ENCODE measurements at regions not wholly inside any gene's neighbourhood (a gene's known extent, or its start where the extent isn't known, plus 50 kb on each side); places are given as distances from the start of the nearest gene placed in this dataset.
"Not testable (repeated sequence)": the region's sequence is repeated elsewhere in the genome, so short reads cannot be mapped to it uniquely, and the experiment has no call there.

DNA sequence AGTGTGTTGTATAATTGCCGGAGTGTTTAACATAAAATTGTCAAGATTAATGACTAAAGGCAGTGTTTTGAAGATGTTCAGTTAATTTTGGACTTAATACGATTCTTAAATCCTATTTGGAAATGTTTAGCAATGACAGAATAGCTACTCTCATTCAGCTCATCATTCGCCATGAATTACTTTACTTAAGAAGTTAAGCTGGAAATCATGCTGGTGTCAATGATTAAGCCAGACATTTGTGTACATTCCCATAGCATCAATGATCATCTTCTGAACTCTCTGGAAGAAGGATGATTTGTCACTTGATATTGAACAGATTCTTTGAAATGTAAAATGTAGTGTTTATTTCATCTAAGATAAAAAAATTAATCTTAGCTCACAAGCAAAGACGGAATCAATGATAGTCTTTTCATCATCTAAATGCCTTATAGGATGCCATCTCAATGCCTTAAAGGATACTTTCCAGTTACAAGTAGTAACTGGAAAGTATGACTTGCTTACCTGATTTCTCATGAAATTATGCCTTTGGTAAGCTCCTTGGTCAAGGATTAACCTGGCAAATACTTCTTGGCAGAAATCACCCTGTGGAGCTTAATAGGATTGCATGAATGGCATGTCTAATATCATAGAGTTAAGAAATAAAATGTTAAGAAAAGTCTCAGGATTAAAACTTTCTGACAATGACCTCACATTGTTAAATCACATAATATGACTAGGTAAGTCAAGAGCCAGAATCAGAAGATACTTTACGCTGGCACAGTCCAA lies 515.5 kb upstream of the AGA start:
- no peak for DNase-seq

DNA sequence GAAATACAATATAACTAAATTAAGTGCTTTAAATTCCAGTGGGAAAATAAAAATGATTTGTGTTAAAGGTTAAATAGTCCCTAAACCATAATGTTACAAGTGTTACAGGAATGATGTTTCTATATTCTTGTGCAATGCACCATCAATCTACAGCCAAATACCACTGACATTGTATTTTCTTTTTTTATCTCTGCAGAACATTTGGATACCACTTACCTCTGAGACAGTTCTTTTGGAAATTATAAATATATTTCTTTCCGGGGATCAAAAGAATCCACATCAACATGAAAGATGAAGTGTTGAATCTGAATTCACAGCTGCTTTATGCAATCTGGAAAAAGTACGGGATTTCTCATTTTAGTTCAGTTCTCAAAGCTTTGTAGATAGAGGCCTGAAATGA lies 518.3 kb upstream of the AGA start:
- no peak for DNase-seq

DNA sequence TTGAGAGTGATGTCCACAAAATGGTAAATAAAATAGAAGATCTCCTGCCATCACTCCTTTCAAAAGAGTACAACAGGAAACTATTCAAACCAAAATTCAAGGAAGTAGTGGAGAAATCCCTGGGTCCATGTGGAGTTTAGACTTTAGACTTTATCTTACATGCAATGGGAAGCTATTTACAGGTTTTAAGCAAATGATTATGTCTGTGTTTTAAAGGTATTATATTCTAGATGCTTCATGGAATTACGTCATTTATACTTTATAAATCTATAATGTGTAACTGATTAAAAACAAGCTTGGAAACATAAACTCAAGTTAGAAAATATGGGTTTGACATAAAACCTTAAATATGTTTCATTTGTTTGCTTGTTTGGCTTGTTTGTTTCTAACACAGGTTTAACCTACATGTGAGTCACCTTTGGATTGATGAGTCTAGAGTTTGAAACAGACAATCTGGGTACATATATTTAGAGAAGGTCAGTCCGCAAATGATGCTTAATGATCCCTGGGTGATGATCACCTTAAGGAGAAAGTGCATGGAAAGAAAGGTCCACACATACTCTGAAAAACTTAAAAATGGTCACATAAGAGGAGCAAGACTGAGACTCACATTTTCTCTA lies 519.6 kb upstream of the AGA start:
- no peak for DNase-seq

DNA sequence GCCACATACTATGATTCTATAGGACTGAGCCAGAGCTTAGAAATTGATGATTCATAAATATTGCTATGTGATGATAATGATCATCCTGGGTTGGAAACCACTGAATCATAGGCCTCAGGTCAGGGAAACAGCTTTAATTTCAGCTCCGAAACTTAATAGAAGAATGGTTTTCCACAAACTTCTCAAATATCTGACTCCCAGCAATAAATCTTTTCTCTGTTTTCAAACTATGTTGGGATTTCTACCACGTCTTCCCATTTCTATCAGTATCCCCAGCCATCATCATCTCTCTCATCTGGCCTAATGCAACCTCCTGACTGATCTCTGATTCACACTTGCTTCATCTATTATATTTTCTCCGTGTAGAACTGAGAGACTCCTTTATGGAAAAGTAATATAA lies 521.8 kb upstream of the AGA start:
- DNase-seq = no peak

DNA sequence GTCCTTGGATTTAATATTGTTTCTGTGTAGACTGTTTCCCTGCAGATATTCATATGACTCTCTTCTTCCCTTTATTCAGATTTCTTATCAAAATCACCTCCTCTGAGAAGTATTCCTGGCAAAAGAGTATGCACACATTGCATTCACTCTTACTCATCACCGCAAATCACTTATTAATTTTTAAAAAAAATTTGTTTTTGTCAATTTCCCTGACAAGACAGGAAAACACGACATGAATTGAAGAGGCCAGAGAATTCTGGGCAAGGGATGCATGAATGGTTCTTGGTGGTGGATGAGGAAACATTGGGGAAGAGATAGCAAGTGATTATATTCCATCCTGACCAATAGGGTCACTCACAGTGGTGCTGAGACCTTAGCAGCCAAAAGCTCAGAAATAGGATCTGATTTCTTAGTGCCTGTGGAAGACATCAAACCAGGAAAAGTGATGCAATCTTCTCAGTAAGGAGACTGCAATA lies 522.5 kb upstream of the AGA start:
- no peak for DNase-seq

DNA sequence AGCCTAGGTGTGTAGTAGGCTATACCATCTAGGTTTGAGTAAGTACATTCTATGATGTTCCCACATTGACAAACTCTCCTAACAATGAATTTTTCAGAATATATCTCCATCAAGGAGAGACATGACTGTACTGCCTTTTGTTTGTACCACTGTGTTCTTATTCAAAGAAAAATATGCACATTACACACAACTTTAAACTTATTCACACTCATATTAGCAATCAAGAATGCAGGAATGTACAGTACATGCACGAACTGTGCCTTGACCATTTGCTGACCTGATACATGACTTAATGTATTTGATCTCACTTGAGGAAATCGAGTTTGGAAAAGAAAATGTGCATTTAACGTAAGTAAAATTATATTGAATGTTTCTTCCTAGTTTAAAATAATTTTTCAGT lies 525.1 kb upstream of the AGA start:
- DNase-seq = no peak

DNA sequence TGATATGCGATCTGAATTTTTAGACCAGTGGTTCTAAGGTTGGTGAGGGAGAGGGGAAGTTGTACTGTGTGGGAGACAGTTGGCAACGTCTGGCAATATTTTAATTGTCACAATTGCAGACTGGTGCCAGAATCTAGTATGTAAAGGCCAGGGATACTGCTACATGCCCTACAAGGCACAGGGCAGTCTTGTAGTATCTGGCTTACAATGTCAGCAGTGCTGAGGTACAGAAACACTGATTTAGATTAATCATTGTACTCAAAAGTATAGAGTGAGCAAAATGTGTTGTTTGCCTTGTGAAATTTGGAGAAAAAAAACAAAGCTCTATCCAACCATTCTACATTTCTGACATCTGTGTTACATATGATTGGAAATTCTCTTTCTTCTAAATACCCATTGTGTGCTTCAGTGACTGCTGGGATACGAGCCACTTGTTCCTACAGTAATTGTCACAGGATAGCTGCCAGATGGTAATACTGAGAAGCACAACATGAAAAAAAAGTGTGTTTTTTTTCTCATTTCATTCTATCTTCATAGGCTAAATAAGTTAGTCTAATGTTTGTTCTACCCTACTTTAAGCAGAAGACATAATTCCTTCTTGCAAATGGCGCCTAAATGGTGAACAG lies 526.7 kb upstream of the AGA start:
- peak; percentile 27 for DNase-seq

DNA sequence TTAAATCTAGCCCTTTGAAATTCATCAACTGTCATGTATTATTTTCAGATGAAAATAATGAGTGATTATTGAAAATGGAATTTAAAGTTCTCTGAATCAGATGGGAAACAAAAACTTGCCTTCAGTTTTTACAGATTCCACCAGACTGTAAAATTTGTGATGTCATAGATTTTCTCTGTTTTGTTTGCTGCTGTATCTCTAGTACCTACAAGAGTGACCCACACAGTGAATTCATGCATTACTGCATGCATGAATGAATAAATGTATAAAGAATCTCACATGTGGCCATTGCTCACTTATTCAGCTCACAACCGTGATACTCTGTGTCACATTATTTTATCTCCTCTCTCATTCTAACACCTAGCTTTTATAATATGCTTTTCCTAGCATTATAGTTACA lies 532.2 kb upstream of the AGA start:
- DNase-seq = peak; percentile 27

DNA sequence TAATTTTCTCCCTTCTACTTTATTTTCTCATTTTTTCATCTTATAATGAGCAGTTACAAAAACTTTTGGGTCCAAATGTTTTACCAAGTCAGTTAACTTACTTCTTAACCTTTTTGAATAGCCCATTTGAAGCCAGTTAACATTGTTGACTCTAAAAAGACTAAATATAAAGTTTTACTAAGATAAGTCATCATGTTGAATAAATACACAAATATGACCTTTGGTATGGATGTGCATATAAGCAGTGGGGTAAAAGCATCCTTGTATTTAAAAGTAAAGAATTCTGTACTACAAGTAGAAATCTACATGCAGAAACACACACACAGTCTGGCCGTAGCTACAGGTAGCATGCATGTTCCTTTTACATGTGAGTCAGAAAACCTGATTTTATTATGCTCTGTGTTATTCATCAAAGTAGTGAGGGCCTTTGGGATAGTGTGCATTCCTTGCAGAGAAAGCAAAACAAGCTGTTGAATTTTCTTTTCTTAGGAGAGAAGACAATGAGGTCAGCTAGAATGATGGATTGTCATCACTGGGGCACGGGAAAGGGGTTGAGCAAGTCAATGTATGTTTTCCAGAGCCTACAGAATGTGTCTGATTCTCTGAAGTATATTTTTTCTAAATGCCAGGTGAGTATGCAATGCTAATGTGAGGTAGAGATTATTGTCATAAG lies 533.2 kb upstream of the AGA start:
- peak; percentile 52 for DNase-seq

DNA sequence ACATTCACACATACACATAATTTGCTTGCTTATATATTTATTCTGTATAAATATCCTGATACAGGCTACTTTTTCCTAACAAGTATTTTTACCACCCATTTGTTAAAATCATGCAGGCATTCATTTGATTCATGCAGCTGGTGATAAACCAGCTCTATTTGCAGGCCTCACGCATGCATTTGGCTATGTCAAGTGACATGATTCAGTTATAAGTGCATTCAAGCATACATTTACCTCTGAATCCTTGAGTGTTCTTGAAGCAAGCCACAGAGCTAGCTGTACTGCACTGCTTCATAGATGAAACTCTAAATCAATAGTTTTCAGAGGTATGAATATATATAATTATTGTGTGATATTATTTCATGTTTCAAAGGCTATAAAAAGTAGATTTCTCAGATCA lies 544.0 kb upstream of the AGA start:
- DNase-seq = peak; percentile 79

DNA sequence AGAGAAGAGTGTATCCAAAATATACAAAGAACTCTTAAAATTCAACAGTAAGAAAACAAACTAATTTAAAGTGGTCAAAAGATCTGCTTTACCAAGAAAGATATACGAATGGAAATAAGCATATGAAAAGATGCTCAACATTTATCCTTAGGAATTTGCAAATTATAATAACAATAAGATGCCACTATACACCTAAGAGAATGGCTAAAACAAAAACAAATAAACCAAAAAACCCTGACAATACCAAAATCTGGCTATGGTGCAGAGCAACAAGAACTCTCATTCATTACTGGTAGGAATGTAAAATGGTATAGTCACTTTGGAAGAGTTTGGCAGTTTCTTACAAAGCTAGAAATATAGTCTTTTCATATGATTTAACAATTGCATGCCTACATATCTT lies 545.7 kb upstream of the AGA start:
- no peak for DNase-seq

DNA sequence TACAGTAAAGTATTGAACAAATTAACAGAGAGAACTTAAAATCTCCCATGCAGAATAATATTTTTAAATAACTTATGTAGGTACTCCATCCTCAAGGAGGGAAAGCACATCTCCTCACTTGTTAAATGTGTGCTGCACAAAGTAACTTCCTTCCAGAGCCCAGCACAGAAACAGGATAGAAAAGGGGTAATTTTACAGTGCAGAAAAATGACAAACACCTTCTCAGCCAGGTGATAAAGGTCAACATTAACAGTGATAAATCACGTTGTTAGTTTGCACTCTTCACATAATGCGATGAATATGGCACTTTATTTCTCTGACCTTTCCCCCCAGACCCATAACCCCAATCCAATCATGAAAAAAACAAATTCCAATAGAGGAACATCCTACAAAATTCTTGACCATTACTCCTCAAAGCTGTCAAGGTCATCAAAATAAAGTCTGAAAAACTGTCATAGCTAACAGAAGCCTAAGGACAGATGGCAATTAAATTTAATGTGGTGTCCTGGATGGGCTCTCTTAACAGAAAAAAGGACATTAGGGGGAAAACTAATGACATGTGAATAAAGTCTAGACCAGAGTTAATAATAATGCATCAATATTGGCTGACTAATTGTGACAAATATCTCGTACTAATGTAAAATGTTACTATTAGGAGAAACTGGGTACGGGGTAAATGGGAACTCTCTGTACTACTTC lies 547.4 kb upstream of the AGA start:
- DNase-seq = no peak

DNA sequence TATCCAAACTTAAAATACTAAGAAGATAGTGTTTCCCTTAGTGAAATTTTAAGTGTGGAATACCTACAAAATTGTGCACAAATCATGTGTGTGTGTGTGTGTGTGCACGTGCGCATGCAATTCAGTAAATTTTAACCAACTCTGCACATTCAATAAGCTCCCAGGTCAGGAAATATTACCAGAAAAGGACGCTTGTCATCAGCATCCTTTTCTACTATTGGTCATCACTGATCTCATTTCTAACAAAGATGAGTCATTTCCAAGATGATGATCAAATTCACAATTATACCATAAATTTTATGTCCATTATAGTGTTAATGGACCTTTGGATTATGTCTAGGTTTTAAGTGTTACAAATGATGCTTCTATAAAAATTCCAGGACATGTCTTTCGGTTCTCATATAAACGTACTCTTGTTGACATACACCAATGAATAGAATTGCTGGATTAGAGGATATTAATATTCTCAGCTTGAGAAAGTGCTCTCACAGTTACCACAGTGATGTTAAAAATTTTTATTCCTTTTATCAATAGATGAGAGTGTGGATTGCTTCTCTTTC lies 560.9 kb upstream of the AGA start:
- DNase-seq = no peak

DNA sequence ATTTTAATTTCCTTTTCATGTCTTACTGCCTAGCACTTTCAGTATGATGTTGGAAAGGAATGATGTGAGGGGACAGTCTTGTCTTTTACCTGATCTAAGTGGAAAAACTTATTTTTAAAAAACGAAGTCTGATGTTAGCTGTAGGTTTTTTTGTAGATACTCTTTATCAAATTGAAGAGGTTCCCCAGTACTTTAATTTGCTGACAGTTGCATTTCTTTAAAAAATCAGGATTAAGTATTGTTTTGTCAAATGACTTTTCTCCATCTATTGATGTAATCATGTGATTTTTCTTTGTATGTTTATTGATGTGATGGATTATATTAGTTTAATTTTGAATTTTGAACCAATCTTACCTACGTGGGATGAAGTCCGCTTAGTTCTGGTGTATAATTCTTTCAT lies 568.4 kb upstream of the AGA start:
- no peak for DNase-seq

DNA sequence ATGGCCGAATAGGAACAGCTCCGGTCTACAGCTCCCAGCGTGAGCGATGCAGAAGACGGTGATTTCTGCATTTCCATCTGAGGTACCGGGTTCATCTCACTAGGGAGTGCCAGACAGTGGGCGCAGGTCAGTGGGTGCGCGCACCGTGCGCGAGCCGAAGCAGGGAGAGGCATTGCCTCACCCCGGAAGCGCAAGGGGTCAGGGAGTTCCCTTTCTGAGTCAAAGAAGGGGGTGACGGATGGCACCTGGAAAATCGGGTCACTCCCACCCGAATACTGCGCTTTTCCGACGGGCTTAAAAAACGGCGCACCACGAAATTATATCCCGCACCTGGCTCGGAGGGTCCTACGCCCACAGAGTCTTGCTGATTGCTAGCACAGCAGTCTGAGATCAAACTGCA lies 572.8 kb upstream of the AGA start:
- DNase-seq = not testable (repeated sequence)

DNA sequence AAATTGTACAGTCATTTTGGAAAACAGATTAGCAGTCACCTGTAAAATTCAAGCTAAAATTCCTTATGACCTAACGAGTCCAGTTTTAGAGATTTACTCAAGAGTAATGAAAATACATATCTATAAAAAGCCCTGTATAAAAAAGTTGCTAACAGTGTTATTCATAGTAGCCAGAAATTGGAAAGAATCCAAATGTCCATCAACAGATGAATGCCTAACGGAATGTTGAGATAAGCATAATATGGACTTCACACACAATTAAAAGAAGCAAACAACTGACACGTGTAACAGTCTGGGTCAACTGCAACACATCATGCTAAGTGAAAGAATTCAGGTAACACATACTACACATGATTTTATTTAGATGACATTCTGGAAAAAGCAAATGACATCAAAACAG lies 584.8 kb upstream of the AGA start:
- DNase-seq = no peak

DNA sequence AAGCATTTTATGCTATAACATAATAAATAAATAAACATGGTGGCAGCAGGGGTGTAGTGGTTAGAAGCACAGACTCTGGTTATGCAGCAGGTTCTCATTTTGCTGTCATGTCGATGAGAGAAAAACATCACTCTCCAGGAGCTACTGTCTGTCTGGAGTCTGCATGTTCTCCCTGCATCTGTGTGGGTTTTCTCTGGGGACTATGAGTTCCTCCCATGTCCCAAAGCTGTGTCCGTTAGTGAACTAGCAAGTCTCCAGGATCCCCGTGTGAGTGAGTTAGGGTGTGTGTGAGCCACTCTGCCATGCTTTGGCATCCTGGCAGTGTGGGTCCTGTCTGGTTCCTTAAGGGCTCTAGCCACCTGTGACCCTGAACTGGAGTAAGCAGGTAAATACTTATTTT lies 585.6 kb upstream of the AGA start:
- no peak for DNase-seq

DNA sequence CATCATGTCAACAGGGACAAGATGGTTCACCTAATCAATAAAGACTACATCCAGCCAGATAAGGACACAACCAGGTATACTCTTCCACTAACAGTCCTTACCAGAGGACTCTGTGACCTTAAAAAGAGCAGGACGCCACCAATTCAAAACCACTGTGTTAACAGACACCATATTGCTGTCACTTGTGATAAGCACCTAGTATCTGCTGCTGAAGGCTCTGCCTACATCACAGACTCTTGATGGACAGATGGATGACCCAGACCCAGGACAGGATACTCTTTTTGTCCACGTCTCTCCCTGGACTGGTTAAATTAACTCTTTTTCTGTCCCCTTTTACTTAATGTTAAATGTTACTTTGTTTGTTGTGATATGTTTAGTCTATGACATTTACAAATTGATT lies 586.2 kb upstream of the AGA start:
- no peak for DNase-seq

DNA sequence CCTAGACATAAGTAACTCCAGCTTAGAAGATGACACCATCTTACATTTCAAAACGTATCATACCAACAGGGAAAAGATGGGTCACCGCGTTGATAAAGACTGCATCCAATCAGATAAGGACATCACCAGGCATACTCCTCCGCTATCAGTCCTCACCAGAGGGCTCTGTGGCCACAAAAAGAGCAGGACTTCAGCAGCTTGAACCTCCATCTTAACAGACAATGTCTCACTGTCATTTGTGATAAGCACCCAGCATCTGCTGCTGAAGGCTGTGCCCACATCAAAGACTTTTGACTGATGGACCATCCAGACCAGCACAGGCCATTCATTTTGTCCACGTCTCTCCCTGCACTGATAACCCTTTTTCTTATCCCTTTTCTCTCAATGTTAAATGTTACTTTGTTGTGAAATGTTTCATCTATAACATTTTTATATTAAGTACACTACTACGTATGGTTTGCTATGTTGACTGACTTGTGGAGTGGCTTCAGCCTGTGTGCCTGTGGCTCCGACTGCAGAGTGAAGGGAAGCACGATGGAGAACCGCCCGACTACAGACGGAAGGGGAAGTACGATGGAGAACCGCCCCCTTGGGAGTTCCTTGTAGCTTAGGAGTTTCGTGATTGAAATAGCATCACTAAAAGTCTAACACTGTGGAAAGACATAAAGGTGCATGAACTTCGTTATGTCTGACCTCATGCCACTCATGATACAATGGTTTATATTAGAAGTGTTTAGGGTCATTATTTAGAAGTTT lies 595.4 kb upstream of the AGA start:
- no peak for DNase-seq

DNA sequence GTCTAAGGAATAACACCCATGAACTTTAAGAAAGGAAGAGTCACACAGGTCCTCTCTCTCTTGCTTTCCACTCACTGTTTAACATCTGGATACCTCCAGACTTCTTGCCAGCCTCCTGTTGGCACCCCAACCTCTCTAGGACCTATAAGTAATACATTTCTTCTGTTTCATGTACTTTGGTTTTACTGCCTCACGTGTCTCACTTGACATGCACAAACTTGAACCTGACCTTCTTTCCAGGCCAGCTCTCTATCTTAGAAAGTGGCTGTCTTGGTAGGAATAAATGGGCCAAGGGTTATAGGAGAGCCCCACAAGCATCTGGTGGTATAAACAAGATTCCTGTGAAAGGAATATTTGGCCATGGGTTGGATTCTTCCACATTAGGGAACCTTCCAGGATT lies 614.8 kb upstream of the AGA start:
- no peak for DNase-seq

DNA sequence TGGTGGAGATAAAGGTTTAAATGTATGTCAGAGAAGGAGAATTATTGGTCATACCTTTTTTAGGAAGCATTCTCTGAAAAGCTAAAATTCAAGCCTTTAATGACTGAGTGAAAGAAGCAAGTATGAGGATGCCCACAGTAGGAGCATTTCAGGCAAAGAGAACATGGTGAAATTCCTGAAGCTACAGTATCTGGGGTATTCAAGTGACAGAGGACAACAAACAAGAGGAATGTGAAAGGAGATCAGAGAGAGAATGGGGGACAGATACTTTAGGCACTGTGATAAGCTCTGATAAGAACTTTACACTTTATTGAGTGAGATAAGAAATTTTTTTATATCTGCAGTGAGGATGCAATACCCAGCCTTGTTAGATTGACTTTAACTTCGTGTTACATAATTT lies 621.3 kb upstream of the AGA start:
- DNase-seq = no peak

DNA sequence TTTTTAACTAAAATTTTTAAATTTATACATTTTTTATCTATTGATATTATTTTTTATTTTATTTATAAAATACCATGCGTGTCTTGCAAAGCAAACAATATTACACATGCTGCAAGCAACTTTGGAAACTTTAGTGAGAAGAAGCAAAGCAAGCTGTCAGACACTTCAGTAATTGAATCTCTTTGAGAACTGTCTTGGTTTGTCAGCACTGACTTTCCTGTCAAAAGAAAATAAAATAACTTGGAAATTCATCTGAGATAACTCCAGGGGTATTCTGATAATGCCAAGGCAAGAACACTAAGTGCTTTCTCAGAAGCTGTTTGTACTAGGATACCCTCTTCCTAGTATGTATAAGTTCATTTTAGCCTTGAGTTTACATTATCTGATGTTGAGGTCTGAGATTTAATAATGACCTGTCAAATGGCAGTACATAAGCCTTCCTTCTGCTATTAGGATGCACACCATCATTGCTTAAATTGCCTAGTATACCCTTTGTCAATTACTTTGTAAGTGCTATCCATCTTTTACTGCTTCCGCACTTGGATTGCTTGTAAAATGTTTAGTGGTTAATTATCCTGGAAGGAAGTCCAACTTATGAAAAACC lies 624.2 kb upstream of the AGA start:
- no peak for DNase-seq
